Neural progenitor cell (in vitro differentiated cells): ENCODE measurements at regions not wholly inside any gene's neighbourhood (a gene's known extent, or its start where the extent isn't known, plus 50 kb on each side); places are given as distances from the start of the nearest gene placed in this dataset.

Experiments used
- DNase-seq: peaks from one replicate; pipeline ENCODE4 v3.0.0-alpha.2; 2016; ENCODE audit warnings: low spot score
- H2AFZ ChIP-seq: fragments of 200-600 bp; sonication (generic); replicated peaks from 2 replicates; pipeline ENCODE4 v1.6.1; 2016; ENCODE audit warnings: antibody characterized with exemption
- H3F3A ChIP-seq: fragments of 200-600 bp; sonication (generic); 2 replicates; pipeline ENCODE4 v1.6.1; 2016; ENCODE audit warnings: antibody characterized with exemption, low read depth
- H3K27ac ChIP-seq: fragments of 200-600 bp; sonication (generic); 2 replicates; pipeline ENCODE4 v1.5.1; 2016; ENCODE audit warnings: mild to moderate bottlenecking
- H3K27me3 ChIP-seq: fragments of 200-600 bp; sonication (generic); 2 replicates; pipeline ENCODE4 v1.6.1; 2016; ENCODE audit warnings: mild to moderate bottlenecking, moderate library complexity
- H3K36me3 ChIP-seq: fragments of 200-600 bp; sonication (generic); 2 replicates; pipeline ENCODE4 v1.5.1; 2016
- H3K4me1 ChIP-seq: fragments of 200-600 bp; sonication (generic); 2 replicates; pipeline ENCODE4 v1.6.1; 2016; ENCODE audit warnings: mixed run types
- H3K4me2 ChIP-seq: fragments of 200-600 bp; sonication (generic); 2 replicates; pipeline ENCODE4 v1.6.1; 2016
- H3K4me3 ChIP-seq: fragments of 200-600 bp; sonication (generic); 2 replicates; pipeline ENCODE4 v1.5.1; 2016
- H3K79me2 ChIP-seq: fragments of 200-600 bp; sonication (generic); 2 replicates; pipeline ENCODE4 v1.6.1; 2016; ENCODE audit warnings: low read depth
- H3K9ac ChIP-seq: fragments of 200-600 bp; sonication (generic); 2 replicates; pipeline ENCODE4 v1.6.1; 2016
- H3K9me3 ChIP-seq: fragments of 200-600 bp; sonication (generic); 2 replicates; pipeline ENCODE4 v1.5.1; 2016; ENCODE audit warnings: low read depth
- H4K20me1 ChIP-seq: fragments of 200-600 bp; sonication (generic); 2 replicates; pipeline ENCODE4 v1.6.1; 2016; ENCODE audit warnings: low read depth
- H3K27ac Mint-ChIP-seq: 3 replicates; pipeline ENCODE4 v1.8.0; 2021; ENCODE audit warnings: mixed read lengths
- H3K27me3 Mint-ChIP-seq: 2 replicates; pipeline ENCODE4 v1.8.0; 2022; ENCODE audit warnings: low read depth, mild to moderate bottlenecking, inconsistent platforms, moderate library complexity, mixed read lengths; ENCODE audit not compliant: insufficient read depth
- H3K36me3 Mint-ChIP-seq: 3 replicates; pipeline ENCODE4 v1.8.0; 2021; ENCODE audit warnings: mixed read lengths
- H3K4me1 Mint-ChIP-seq: 3 replicates; pipeline ENCODE4 v1.8.0; 2021; ENCODE audit warnings: mixed read lengths
- H3K4me3 Mint-ChIP-seq: 3 replicates; pipeline ENCODE4 v1.8.0; 2021; ENCODE audit warnings: mild to moderate bottlenecking, moderate library complexity, mixed read lengths
- H3K9me3 Mint-ChIP-seq: 3 replicates; pipeline ENCODE4 v1.8.0; 2020; ENCODE audit warnings: mixed read lengths
- EZH2 ChIP-seq: fragments of 200-600 bp; sonication (generic); IDR thresholded peaks from 2 replicates; pipeline ENCODE4 v1.6.1; 2017; ENCODE audit warnings: antibody characterized with exemption, mild to moderate bottlenecking, moderate library complexity
- EZH2phosphoT487 ChIP-seq: fragments of 200-600 bp; sonication (generic); IDR thresholded peaks from 2 replicates; pipeline ENCODE4 v1.6.1; 2017; ENCODE audit warnings: antibody characterized with exemption
- TF ChIP-seq, protein P1 (sequence below): fragments of 200-600 bp; sonication (generic); IDR thresholded peaks from 2 replicates; pipeline ENCODE4 v1.5.1; 2017; ENCODE audit warnings: antibody characterized with exemption, mild to moderate bottlenecking

DNA sequence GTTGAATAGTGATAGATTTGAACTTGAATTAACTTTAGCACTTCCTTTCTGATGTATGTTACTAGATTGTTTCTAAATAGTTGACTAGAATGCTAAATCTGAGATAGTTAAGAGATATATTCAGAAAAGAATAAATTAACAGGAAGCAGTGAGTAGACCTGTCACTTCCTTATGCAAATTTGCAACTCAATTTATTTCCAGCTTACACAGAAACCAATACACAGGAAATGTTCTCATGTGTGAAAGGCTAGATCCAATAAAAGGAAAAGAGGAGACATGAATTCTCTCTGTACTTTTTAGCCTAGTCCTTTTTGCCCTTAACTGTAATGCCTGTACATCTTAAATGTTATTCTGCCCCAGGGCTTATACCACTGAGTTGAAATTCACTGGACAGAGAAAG, 522.3 kb downstream of the COL11A1 start:
- Histone ChIP-seq H3K4me1 (no peaks in the 10 kb centered on the region), H3K27me3 (no peaks in the 10 kb centered on the region), H3F3A (no peaks in the 10 kb centered on the region), H3K9ac (no peak overlapping the region), H3K4me3 (no peak overlapping the region), H3K36me3 (no peaks in the 10 kb centered on the region), H4K20me1 (no peaks in the 10 kb centered on the region), H2AFZ (no peak overlapping the region), H3K27ac (no peak overlapping the region), H3K79me2 (no peaks in the 10 kb centered on the region), H3K4me2 (no peak overlapping the region), H3K9me3 (no peaks in the 10 kb centered on the region)
- Mint-ChIP-seq H3K4me3 (no peak overlapping the region), H3K4me1 (no peaks in the 10 kb centered on the region), H3K9me3 (no peaks in the 10 kb centered on the region), H3K27me3 (no peaks in the 10 kb centered on the region), H3K27ac (no peak overlapping the region), H3K36me3 (no peaks in the 10 kb centered on the region)
- TF ChIP-seq EZH2 (no peak), EZH2phosphoT487 (no peak)
- TF ChIP-seq, protein P1, sequence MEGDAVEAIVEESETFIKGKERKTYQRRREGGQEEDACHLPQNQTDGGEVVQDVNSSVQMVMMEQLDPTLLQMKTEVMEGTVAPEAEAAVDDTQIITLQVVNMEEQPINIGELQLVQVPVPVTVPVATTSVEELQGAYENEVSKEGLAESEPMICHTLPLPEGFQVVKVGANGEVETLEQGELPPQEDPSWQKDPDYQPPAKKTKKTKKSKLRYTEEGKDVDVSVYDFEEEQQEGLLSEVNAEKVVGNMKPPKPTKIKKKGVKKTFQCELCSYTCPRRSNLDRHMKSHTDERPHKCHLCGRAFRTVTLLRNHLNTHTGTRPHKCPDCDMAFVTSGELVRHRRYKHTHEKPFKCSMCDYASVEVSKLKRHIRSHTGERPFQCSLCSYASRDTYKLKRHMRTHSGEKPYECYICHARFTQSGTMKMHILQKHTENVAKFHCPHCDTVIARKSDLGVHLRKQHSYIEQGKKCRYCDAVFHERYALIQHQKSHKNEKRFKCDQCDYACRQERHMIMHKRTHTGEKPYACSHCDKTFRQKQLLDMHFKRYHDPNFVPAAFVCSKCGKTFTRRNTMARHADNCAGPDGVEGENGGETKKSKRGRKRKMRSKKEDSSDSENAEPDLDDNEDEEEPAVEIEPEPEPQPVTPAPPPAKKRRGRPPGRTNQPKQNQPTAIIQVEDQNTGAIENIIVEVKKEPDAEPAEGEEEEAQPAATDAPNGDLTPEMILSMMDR: no peak
- DNase-seq: no peak

DNA sequence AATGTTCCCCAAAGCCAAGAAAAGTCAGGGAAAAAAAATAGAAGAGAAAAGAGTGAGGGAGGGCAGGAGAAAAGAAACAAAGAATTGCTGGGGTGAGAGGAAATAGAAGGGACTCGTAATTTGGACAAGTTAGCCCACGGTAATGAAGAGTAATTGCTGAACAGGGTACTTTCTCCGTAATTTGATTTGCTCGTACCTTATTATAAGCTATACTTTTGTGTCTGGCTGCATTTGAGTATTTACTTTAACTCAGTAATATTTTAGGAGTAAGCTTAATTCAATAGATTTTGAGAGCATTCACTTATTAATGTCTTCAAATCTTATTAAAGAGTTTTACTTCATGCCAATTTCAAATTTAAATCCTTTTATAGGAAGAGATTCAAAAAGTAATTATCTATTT, 527.5 kb downstream of the COL11A1 start:
- no peak for DNase-seq
- no peak overlapping the region for H3K9ac ChIP-seq
- H4K20me1 ChIP-seq: no peaks in the 10 kb centered on the region
- no peak overlapping the region for H3K4me3 ChIP-seq
- TF ChIP-seq EZH2phosphoT487: no peak
- TF ChIP-seq EZH2: no peak
- TF ChIP-seq, protein P1: no peak
- H3K4me2 ChIP-seq: no peak overlapping the region
- Mint-ChIP-seq H3K4me1 (no peaks in the 10 kb centered on the region), H3K36me3 (no peaks in the 10 kb centered on the region), H3K27ac (no peak overlapping the region), H3K9me3 (no peaks in the 10 kb centered on the region), H3K4me3 (no peak overlapping the region), H3K27me3 (no peaks in the 10 kb centered on the region)
- H3F3A ChIP-seq: no peaks in the 10 kb centered on the region
- H3K9me3 ChIP-seq: no peaks in the 10 kb centered on the region
- H3K27ac ChIP-seq: no peak overlapping the region
- H3K36me3 ChIP-seq: no peaks in the 10 kb centered on the region
- H3K79me2 ChIP-seq: no peaks in the 10 kb centered on the region
- no peak overlapping the region for H2AFZ ChIP-seq
- H3K4me1 ChIP-seq: peaks cover 4% of the 10 kb centered on the region
- no peaks in the 10 kb centered on the region for H3K27me3 ChIP-seq

DNA sequence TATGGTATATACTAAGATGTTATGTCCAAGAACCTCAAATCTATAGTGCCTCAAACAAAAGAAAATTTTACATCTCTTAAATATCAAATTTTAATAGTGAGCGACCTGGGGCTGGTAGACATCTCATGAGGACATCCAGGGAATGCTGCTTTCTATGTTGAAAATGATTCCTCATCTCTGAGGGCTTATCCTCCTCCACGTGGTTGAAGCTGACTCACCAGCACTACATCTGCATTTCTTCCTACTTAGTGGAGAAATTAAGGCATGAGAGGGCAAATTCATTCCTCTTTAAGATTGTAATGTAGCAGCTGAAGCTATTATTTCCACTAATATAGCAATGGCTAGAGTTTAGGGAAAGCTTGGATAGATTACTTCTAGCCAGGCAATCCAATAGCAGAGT, 529.5 kb downstream of the COL11A1 start:
- Mint-ChIP-seq H3K27ac (no peak overlapping the region), H3K27me3 (no peaks in the 10 kb centered on the region), H3K9me3 (no peaks in the 10 kb centered on the region), H3K4me1 (no peaks in the 10 kb centered on the region), H3K4me3 (no peak overlapping the region), H3K36me3 (no peaks in the 10 kb centered on the region)
- Histone ChIP-seq H3K27ac (no peak overlapping the region), H3K9me3 (no peaks in the 10 kb centered on the region), H3F3A (no peaks in the 10 kb centered on the region), H3K4me1 (peaks cover 4% of the 10 kb centered on the region), H2AFZ (no peak overlapping the region), H3K4me2 (no peak overlapping the region), H3K79me2 (no peaks in the 10 kb centered on the region), H3K36me3 (no peaks in the 10 kb centered on the region), H3K27me3 (no peaks in the 10 kb centered on the region), H3K9ac (no peak overlapping the region), H3K4me3 (no peak overlapping the region), H4K20me1 (no peaks in the 10 kb centered on the region)
- TF ChIP-seq, protein P1: no peak
- no peak for DNase-seq

DNA sequence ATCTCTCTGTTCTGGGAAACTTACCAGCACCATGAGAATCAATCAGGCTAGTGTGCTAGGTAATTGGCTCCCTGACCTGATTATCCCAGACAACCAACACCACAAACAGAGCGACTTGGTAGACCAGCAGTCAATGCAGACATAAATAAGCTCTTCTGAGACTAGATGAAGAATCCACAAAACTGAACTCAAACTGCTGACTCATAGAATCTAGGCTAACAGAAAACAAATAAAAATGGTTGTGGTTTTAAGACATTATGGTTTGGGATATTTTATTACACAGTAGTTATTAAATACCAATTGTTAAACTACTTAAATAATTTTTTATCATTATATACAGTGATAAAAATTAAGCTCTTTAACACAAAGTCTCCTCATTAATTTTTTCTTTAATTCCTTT, 535.7 kb downstream of the COL11A1 start:
- Mint-ChIP-seq H3K27me3 (no peaks in the 10 kb centered on the region), H3K4me3 (no peak overlapping the region), H3K27ac (no peak overlapping the region), H3K9me3 (no peaks in the 10 kb centered on the region), H3K36me3 (no peaks in the 10 kb centered on the region), H3K4me1 (no peaks in the 10 kb centered on the region)
- no peaks in the 10 kb centered on the region for H3K79me2 ChIP-seq
- no peaks in the 10 kb centered on the region for H3K36me3 ChIP-seq
- no peak for DNase-seq
- H3F3A ChIP-seq: no peaks in the 10 kb centered on the region
- no peaks in the 10 kb centered on the region for H4K20me1 ChIP-seq
- no peak overlapping the region for H3K4me2 ChIP-seq
- no peaks in the 10 kb centered on the region for H3K9me3 ChIP-seq
- no peak overlapping the region for H3K27ac ChIP-seq
- no peak overlapping the region for H3K4me3 ChIP-seq
- no peak overlapping the region for H2AFZ ChIP-seq
- TF ChIP-seq, protein P1: no peak
- no peak for TF ChIP-seq EZH2
- no peak for TF ChIP-seq EZH2phosphoT487
- H3K4me1 ChIP-seq: peaks cover 4% of the 10 kb centered on the region
- H3K9ac ChIP-seq: no peak overlapping the region
- no peaks in the 10 kb centered on the region for H3K27me3 ChIP-seq
